GM12874 (cell line): ENCODE measurements at regions not wholly inside any gene's neighbourhood (a gene's known extent, or its start where the extent isn't known, plus 50 kb on each side); places are given as distances from the start of the nearest gene placed in this dataset.

Source experiments
- TF ChIP-seq, protein P1 (sequence below): IDR thresholded peaks from 2 replicates; pipeline ENCODE4 v1.5.1; 2011; ENCODE audit warnings: low read depth, mild to moderate bottlenecking, control low read depth, low read length, moderate library complexity; ENCODE audit not compliant: insufficient read depth

- TF ChIP-seq, protein P1, sequence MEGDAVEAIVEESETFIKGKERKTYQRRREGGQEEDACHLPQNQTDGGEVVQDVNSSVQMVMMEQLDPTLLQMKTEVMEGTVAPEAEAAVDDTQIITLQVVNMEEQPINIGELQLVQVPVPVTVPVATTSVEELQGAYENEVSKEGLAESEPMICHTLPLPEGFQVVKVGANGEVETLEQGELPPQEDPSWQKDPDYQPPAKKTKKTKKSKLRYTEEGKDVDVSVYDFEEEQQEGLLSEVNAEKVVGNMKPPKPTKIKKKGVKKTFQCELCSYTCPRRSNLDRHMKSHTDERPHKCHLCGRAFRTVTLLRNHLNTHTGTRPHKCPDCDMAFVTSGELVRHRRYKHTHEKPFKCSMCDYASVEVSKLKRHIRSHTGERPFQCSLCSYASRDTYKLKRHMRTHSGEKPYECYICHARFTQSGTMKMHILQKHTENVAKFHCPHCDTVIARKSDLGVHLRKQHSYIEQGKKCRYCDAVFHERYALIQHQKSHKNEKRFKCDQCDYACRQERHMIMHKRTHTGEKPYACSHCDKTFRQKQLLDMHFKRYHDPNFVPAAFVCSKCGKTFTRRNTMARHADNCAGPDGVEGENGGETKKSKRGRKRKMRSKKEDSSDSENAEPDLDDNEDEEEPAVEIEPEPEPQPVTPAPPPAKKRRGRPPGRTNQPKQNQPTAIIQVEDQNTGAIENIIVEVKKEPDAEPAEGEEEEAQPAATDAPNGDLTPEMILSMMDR: no peak
Observed at GRCh38 chr2:12543978-12544558, 172.7 kb upstream of the TRIB2 start.

DNA sequence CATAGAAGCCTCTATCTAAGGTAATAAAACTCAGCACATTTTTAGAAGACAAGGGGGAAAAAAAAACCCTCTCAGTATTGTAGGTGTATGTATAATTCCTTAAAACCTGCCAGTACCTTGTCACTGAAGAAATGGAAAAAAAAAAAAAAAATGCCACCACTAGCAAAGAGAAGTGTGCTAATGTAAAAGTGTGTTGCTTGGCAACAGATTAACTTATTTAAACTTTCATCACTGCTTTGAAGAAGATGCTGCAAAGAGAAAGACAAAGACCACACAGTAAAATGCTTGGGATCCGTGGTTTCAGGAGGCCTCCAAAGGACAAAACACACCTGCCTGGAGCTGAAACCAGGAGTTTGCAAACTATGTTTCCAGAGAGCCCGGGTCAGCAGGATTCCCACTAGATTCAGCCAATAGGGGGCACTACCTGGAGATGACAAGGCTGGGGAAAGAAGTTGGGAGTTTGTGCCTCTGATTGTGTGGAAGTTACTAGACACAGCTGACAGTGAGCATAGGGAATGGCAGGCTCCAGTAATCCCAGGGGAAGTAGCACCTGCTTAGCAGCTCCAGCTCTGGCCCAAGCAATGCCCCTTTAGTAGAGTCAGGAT lies 169.1 kb upstream of the TRIB2 start:
- TF ChIP-seq, protein P1: no peak

DNA sequence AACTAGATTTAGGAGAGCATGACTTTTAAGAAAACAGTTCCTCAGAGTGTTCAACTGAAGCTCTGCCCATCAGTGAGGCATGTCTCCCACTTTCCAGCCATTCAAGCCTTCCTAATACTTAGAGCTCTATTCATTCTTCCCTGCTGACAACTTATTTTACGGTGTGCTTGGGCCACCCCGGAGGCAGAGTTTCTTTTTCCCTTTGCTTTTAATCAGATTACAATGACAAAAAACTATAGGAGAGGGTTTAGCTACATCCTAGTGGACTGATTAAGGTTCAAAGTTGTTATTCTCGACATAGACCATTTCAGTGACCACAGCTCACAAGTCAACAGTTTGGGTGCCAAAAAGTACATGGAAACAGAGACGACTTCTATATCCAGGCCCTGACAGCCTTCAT lies 167.8 kb upstream of the TRIB2 start:
- TF ChIP-seq, protein P1: no peak

DNA sequence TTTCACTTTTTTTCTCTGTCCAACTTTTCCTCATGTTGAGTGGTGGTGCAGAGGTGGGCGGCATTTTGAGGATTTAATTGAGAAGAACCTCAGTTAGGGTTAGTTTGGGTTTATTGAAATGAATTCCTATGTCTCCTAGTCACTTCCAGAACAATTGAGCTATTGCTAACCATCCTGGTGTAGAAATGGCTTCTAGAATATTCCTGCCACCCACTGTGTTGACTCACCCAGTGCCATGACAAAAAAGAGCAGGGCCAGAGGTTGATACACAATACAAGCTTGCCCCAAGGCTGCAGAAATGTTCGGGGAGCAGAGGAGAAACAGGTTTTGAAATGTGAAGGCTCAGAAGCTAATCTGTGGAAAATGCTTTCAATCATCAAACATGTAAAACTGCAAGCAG lies 167.1 kb upstream of the TRIB2 start:
- TF ChIP-seq, protein P1: no peak

DNA sequence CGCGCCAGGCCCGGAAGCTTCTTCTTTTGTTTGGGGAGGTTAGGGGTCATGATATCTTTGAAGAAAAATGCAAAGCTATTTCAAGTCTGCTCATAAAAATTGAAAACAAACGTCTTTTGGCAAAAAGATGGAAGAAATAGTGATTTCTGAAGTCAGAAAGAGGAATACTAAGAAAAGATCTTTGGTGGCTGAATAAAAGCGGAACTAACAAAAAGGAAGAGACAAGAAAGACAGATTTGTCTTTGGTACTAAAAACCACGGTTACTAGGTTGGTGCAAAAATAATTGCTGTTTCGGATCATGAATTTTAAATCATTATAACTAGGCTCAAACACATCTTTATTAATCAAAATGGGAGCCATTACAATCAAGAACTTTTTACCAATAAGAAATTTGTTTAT lies 164.6 kb upstream of the TRIB2 start:
- TF ChIP-seq, protein P1: no peak

DNA sequence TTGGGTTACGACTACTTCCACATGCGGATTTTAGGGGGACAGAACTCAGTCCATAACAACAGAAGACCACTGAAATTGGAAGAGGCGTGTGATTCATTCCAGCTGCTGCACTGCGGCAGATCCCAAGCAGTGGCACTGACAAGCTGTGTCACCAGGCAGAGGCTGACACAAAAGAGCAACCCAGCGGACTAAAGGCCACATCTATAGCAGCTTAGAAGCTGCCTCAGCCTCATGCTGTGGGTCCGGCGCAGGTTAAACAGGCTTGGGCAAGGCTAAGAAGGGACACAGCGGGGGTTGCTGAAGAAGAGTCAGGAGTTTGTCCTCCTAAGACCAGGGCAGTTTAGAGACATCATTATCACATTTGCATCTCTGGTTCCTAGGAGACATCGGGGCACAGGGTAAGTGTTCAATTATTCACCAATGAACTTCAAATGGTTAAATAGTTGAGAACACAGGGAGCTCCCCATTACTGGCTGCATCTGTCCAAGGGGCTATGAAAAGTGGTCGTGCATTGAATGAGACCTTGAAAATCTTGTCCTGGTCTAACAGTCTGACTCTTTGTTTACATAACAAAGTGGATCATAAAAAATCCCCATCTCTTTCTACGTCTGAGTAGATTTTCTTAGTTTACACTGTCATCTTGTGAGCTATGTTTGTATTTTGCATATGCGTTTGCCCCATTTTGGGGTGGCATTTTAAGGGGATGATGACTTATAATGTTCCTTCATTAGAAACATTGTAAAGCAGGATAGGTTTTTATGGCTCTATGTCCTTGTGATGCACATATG lies 162.3 kb upstream of the TRIB2 start:
- TF ChIP-seq, protein P1: no peak

- TF ChIP-seq, protein P1: no peak
Observed at GRCh38 chr2:12555012-12555645, 161.6 kb upstream of the TRIB2 start.
